GM12878 (cell line): ENCODE measurements at regions not wholly inside any gene's neighbourhood (a gene's known extent, or its start where the extent isn't known, plus 50 kb on each side); places are given as distances from the start of the nearest gene placed in this dataset.

ENCODE experiments used
- ATAC-seq: fragments of 200-7000 bp; cut with Tn5 transposase; 3 replicates; pipeline ENCODE4 v1.9.1; 2020; ENCODE audit warnings: mild to moderate bottlenecking, moderate library complexity
- BruUV-seq: library from RNA; stranded (reverse); fragments of 400-500 nt; replicated peaks from 2 replicates; lab custom pipeline; 2021; lab: Mats Ljungman, UMichigan
- CTCF ChIA-PET: fragments of 300-600 bp; sonication (Branson Sonifier 250); formaldehyde crosslinking; extraction: SDS; loops from one replicate; lab custom pipeline; 2021; ENCODE audit warnings: inconsistent platforms; lab: Yijun Ruan, JAX
- POLR2A ChIA-PET: fragments of 350-600 bp; formaldehyde crosslinking; extraction: SDS; loops from one replicate; lab custom pipeline; 2021; ENCODE audit warnings: inconsistent platforms; lab: Charles Lee
- RAD21 ChIA-PET: fragments of 300-600 bp; sonication (Branson Sonifier 250); formaldehyde crosslinking; loops from one replicate; lab custom pipeline; 2023; ENCODE audit warnings: antibody characterized with exemption; ENCODE audit not compliant: unreplicated experiment; lab: Charles Lee
- SMC1A ChIA-PET: fragments of 300-600 bp; sonication (Branson Sonifier 250); formaldehyde crosslinking; loops from one replicate; lab custom pipeline; 2023; ENCODE audit not compliant: unreplicated experiment, uncharacterized antibody; lab: Charles Lee
- DNase-seq: peaks from one replicate; pipeline ENCODE4 v3.0.0-alpha.2; 2011; ENCODE audit warnings: low read depth, low spot score
- FAIRE-seq: peaks from 3 replicates; lab custom pipeline; 2011; peaks lifted over from hg19 to GRCh38; lab: Jason Lieb, UNC
- H2AFZ ChIP-seq: 2 replicates; pipeline ENCODE4 v1.6.0; 2011; ENCODE audit warnings: low read depth, low read length, control low read depth; ENCODE audit not compliant: control insufficient read depth
- H3K27ac ChIP-seq: 2 replicates; pipeline ENCODE4 v1.5.1; 2011; ENCODE audit warnings: control low read depth; ENCODE audit not compliant: control insufficient read depth, insufficient read depth
- H3K27me3 ChIP-seq, 2 experiments: replicated peaks in 1 of 2; 2 replicates each; pipeline versions ENCODE4 v1.6.0 to v1.6.1; 2011; ENCODE audit warnings: low read length in 1 of 2; ENCODE audit not compliant: control insufficient read depth in 2 of 2, insufficient read depth in 2 of 2
- H3K36me3 ChIP-seq, 2 experiments: 2 replicates each; pipeline ENCODE4 v1.5.1; 2011; ENCODE audit warnings: low read length in 1 of 2; ENCODE audit not compliant: control insufficient read depth in 2 of 2, insufficient read depth in 2 of 2
- H3K4me1 ChIP-seq: 2 replicates; pipeline ENCODE4 v1.6.1; 2011; ENCODE audit warnings: mild to moderate bottlenecking, low read length, moderate library complexity, mixed read lengths; ENCODE audit not compliant: control insufficient read depth, insufficient read depth
- H3K4me2 ChIP-seq: 2 replicates; pipeline ENCODE4 v1.6.0; 2011; ENCODE audit warnings: control low read depth; ENCODE audit not compliant: control insufficient read depth, insufficient read depth
- H3K4me3 ChIP-seq: fragments of 200-600 bp; sonication (generic); 2 replicates; pipeline ENCODE4 v1.5.1; 2016
- H3K79me2 ChIP-seq: 2 replicates; pipeline ENCODE4 v1.6.0; 2011; ENCODE audit warnings: low read length; ENCODE audit not compliant: control insufficient read depth, insufficient read depth
- H3K9ac ChIP-seq: 2 replicates; pipeline ENCODE4 v1.8.0; 2011; ENCODE audit warnings: low read length, control low read depth, mixed read lengths; ENCODE audit not compliant: control insufficient read depth, insufficient read depth
- H3K9me3 ChIP-seq: replicated peaks from 3 replicates; pipeline ENCODE4 v1.5.1; 2011; ENCODE audit warnings: mild to moderate bottlenecking, low read length; ENCODE audit not compliant: control insufficient read depth, insufficient read depth
- H4K20me1 ChIP-seq: 2 replicates; pipeline ENCODE4 v1.6.0; 2011; ENCODE audit not compliant: control insufficient read depth, insufficient read depth
- BCL11A ChIP-seq: IDR thresholded peaks from 2 replicates; pipeline ENCODE4 v1.6.1; 2011; ENCODE audit warnings: low read depth, low read length
- BHLHE40 ChIP-seq, 2 experiments: fragments of 450-650 bp in 1 of 2; IDR thresholded peaks; 2 replicates each; pipeline ENCODE4 v1.6.1; 2011 to 2017; ENCODE audit warnings: low read depth in 2 of 2, borderline replicate concordance in 1 of 2, improper control_type of control experiment in 1 of 2, low read length in 1 of 2, mild to moderate bottlenecking in 1 of 2
- CBX5 ChIP-seq: sonication (generic); IDR thresholded peaks from 2 replicates; pipeline ENCODE4 v1.6.1; 2016; ENCODE audit warnings: low read depth, moderate library complexity, mild to moderate bottlenecking, inconsistent platforms
- CREM ChIP-seq: IDR thresholded peaks from 2 replicates; pipeline ENCODE4 v1.6.1; 2014; ENCODE audit warnings: antibody characterized with exemption, low read depth
- EGR1 ChIP-seq, 2 experiments: IDR thresholded peaks; 1 replicate in 1 of 2; 2 replicates in 1 of 2; pipeline ENCODE4 v1.6.1; 2011 to 2012; ENCODE audit warnings: low read depth in 2 of 2, low read length in 2 of 2, borderline replicate concordance in 1 of 2, mild to moderate bottlenecking in 1 of 2, moderate library complexity in 1 of 2
- HDAC2 ChIP-seq: fragments of 200-600 bp; sonication (generic); IDR thresholded peaks from 2 replicates; pipeline ENCODE4 v1.6.1; 2017
- IKZF2 ChIP-seq, 2 experiments: fragments of 450-650 bp; IDR thresholded peaks; 2 replicates each; pipeline ENCODE4 v1.6.1; 2017; ENCODE audit warnings: mild to moderate bottlenecking in 2 of 2, moderate library complexity in 2 of 2
- JUNB ChIP-seq: IDR thresholded peaks from 2 replicates; pipeline ENCODE4 v1.6.1; 2016; ENCODE audit warnings: antibody characterized with exemption, mild to moderate bottlenecking
- MTA2 ChIP-seq: fragments of 450-650 bp; IDR thresholded peaks from 2 replicates; pipeline ENCODE4 v1.6.1; 2016; ENCODE audit warnings: low read depth, mild to moderate bottlenecking, moderate library complexity
- NR2F1 ChIP-seq: fragments of 450-650 bp; conservative IDR thresholded peaks from 2 replicates; pipeline ENCODE4 v1.6.1; 2017; ENCODE audit warnings: mild to moderate bottlenecking
- RUNX3 ChIP-seq: IDR thresholded peaks from 2 replicates; pipeline ENCODE4 v1.6.1; 2012; ENCODE audit warnings: low read length, inconsistent platforms
- TCF12 ChIP-seq: IDR thresholded peaks from 2 replicates; pipeline ENCODE4 v1.6.1; 2011; ENCODE audit warnings: low read depth, mild to moderate bottlenecking, low read length
- TCF3 ChIP-seq: IDR thresholded peaks from 2 replicates; pipeline ENCODE4 v1.6.1; 2012; ENCODE audit warnings: low read depth, mild to moderate bottlenecking, low read length, borderline replicate concordance; ENCODE audit not compliant: insufficient read depth
- TCF7 ChIP-seq: IDR thresholded peaks from 2 replicates; pipeline ENCODE4 v1.6.1; 2014; ENCODE audit warnings: antibody characterized with exemption, borderline replicate concordance
- ZZZ3 ChIP-seq: IDR thresholded peaks from 2 replicates; pipeline ENCODE4 v1.6.1; 2011; ENCODE audit warnings: low read depth; ENCODE audit not compliant: control insufficient read depth, insufficient read length
- WGBS: methylation state at CpG from one replicate; pipeline ENCODE4 v1.1.6; 2016; ENCODE audit warnings: low lambda C conversion rate; ENCODE audit not compliant: insufficient replicate concordance, insufficient coverage; ENCODE audit errors: missing lambda C conversion rate; 5-methylcytosine and 5-hydroxymethylcytosine counted together
- in situ Hi-C: fragments of 300-500 bp; cut with MboI; formaldehyde crosslinking; loops from 9 replicates; pipeline ENCODE4 v1.14.3; 2018; ENCODE audit warnings: mixed read lengths
- intact Hi-C: fragments of 100-400 bp; cut with micrococcal nuclease; formaldehyde crosslinking; loops from one replicate; pipeline ENCODE4 v1.14.2; 2022; ENCODE audit not compliant: unreplicated experiment

GRCh38 chr14:62076825-62077605 lies 314.8 kb downstream of the SNAPC1 start:
- H3K4me2 ChIP-seq: no peak overlapping the region
- ChIA-PET CTCF (interaction anchor here (1.0 to 4.7 kb wide), 8 partner anchors 21 to 217 kb away, joined by 3 to 45 read pairs (median 4); no protein-coding TSS in a partner anchor), POLR2A (interaction anchor here (0.6 to 2.3 kb wide), 4 partner anchors 20 to 154 kb away, joined by 3 to 6 read pairs (median 4); no protein-coding TSS in a partner anchor), RAD21 (interaction anchor here (0.8 to 4.5 kb wide), 6 partner anchors 21 to 152 kb away, joined by 3 to 33 read pairs (median 10); no protein-coding TSS in a partner anchor), SMC1A (interaction anchor here (0.7 to 6.7 kb wide), 15 partner anchors 8 to 217 kb away, joined by 3 to 87 read pairs (median 6); no protein-coding TSS in a partner anchor)
- H4K20me1 ChIP-seq: no peaks in the 10 kb centered on the region
- FAIRE-seq (no peak), ATAC-seq (no peak), DNase-seq (no peak)
- TF ChIP-seq JUNB (peak; percentile 40; the same call in 1 of the 2 replicates), CBX5 (no peak)
- no peak overlapping the region for H3K4me3 ChIP-seq
- H3K27ac ChIP-seq: peak overlapping the region; percentile 56; the same call in 1 of the 2 replicates
- H3K4me1 ChIP-seq: peaks cover 49% of the 10 kb centered on the region
- no peaks in the 10 kb centered on the region; the same call in 2 of the 3 replicates for H3K9me3 ChIP-seq
- no TSS peak for BruUV-seq
- H2AFZ ChIP-seq: no peak overlapping the region; the same call in 1 of the 2 replicates
- H3K27me3 ChIP-seq: no peaks in the 10 kb centered on the region
- in situ Hi-C loops: no loop called here
- no peak overlapping the region for H3K9ac ChIP-seq
- H3K79me2 ChIP-seq: no peaks in the 10 kb centered on the region
- WGBS: 59% methylated on average over 6 of the region's 6 CpGs
- intact Hi-C loops: loop anchor here (5.0 kb wide), 1 partner anchor 205 kb away; no protein-coding TSS in a partner anchor
- H3K36me3 ChIP-seq: no peaks in the 10 kb centered on the region

- Histone ChIP-seq H3K4me3 (no peak overlapping the region), H3K4me1 (peaks cover 51% of the 10 kb centered on the region), H3K79me2 (no peaks in the 10 kb centered on the region), H3K27me3 (no peaks in the 10 kb centered on the region), H3K9me3 (no peaks in the 10 kb centered on the region; the same call in 2 of the 3 replicates), H3K9ac (no peak overlapping the region), H3K36me3 (no peaks in the 10 kb centered on the region), H3K4me2 (peak overlapping the region; percentile 59; the same call in 1 of the 2 replicates), H4K20me1 (no peaks in the 10 kb centered on the region), H3K27ac (peak overlapping the region; percentile 57), H2AFZ (no peak overlapping the region; the same call in 1 of the 2 replicates)
- ChIA-PET POLR2A (interaction anchor here (0.6 to 2.3 kb wide), 3 partner anchors 20 to 51 kb away, joined by 3 to 6 read pairs (median 5); no protein-coding TSS in a partner anchor), CTCF (interaction anchor here (1.0 to 4.7 kb wide), 8 partner anchors 20 to 217 kb away, joined by 3 to 45 read pairs (median 4); no protein-coding TSS in a partner anchor), RAD21 (interaction anchor here (0.7 to 4.5 kb wide), 8 partner anchors 20 to 328 kb away, joined by 3 to 33 read pairs (median 6); no protein-coding TSS in a partner anchor), SMC1A (interaction anchor here (0.7 to 6.7 kb wide), 15 partner anchors 9 to 218 kb away, joined by 3 to 87 read pairs (median 6); no protein-coding TSS in a partner anchor)
- 61% methylated on average over 3 of the region's 4 CpGs for WGBS
- DNase-seq: peak; percentile 41
- FAIRE-seq: peak; percentile 23
- in situ Hi-C loops: no loop called here
- ATAC-seq: peak; percentile 47
- no TSS peak for BruUV-seq
- intact Hi-C loops: loop anchor here (5.0 kb wide), 1 partner anchor 205 kb away; no protein-coding TSS in a partner anchor
- TF ChIP-seq IKZF2 (IDR thresholded peaks at IDR 0.05): peak in 1 of 2 experiments; percentile 26; a peak in 1 of 4 replicates
- peak; percentile 98 for TF ChIP-seq RUNX3
- TF ChIP-seq ZZZ3: peak; percentile 76
- TF ChIP-seq CBX5: peak; percentile 68; the same call in 1 of the 2 replicates
- TF ChIP-seq CREM: peak; percentile 64
- TF ChIP-seq MTA2: no peak
- peak in 1 of 2 experiments; percentile 18; a peak in 1 of 4 replicates for TF ChIP-seq BHLHE40 (IDR thresholded peaks at IDR 0.05; ENCODE audit: borderline replicate concordance in 1 of 2, low read depth in 2 of 2, low read length in 1 of 2)
- TF ChIP-seq EGR1 (IDR thresholded peaks at IDR 0.05; ENCODE audit: borderline replicate concordance in 1 of 2, low read depth in 2 of 2, low read length in 2 of 2): peak in 1 of 2 experiments; percentile 61; a peak in 1 of 3 replicates
- no peak for TF ChIP-seq TCF3
- TF ChIP-seq TCF7: 0 out of 2 replicates have a peak, but pooled peaks have one; percentile 36
- TF ChIP-seq NR2F1: no peak
- 0 out of 2 replicates have a peak, but pooled peaks have one; percentile 50 for TF ChIP-seq TCF12
- no peak for TF ChIP-seq HDAC2
- 0 out of 2 replicates have a peak, but pooled peaks have one; percentile 49 for TF ChIP-seq BCL11A
Measured at GRCh38 chr14:62077676-62078261, 315.5 kb downstream of the SNAPC1 start.
